Caco-2 (cell line): ENCODE measurements at regions not wholly inside any gene's neighbourhood (a gene's known extent, or its start where the extent isn't known, plus 50 kb on each side); places are given as distances from the start of the nearest gene placed in this dataset.
"Not testable (repeated sequence)": the region's sequence is repeated elsewhere in the genome, so short reads cannot be mapped to it uniquely, and the experiment has no call there.

ENCODE experiments used
- BruUV-seq: library from RNA; stranded (reverse); fragments of 400-500 nt; replicated peaks from 2 replicates; lab custom pipeline; 2021; lab: Mats Ljungman, UMichigan
- CTCF ChIA-PET: fragments of 300-600 bp; sonication (Branson Sonifier 250); formaldehyde crosslinking; loops from one replicate; lab custom pipeline; 2022; ENCODE audit warnings: antibody characterized with exemption; lab: Charles Lee
- POLR2A ChIA-PET: fragments of 300-600 bp; sonication (Branson Sonifier 250); formaldehyde crosslinking; loops from one replicate; lab custom pipeline; 2022; ENCODE audit warnings: antibody characterized with exemption; lab: Charles Lee
- DNase-seq, 2 experiments: peaks; one replicate each; pipeline versions ENCODE4 v3.0.0 to v3.0.0-alpha.2; 2020 to 2022
- H3K27me3 ChIP-seq: replicated peaks from 2 replicates; pipeline ENCODE4 v1.6.0; 2011; ENCODE audit warnings: low read length; ENCODE audit not compliant: control insufficient read depth, insufficient read depth
- H3K36me3 ChIP-seq: 2 replicates; pipeline ENCODE4 v1.5.1; 2011; ENCODE audit warnings: low read length; ENCODE audit not compliant: control insufficient read depth, insufficient read depth
- H3K4me1 ChIP-seq: fragments of 250-450 bp; sonication (Bioruptor Pico); 2 replicates; pipeline ENCODE4 v1.5.1; 2020; ENCODE audit warnings: mild to moderate bottlenecking
- H3K4me3 ChIP-seq: 2 replicates; pipeline ENCODE4 v1.5.1; 2011; ENCODE audit warnings: low read depth, mild to moderate bottlenecking, control low read depth, low read length
- H3K9me3 ChIP-seq: fragments of 250-450 bp; sonication (Bioruptor Pico); 2 replicates; pipeline ENCODE4 v1.5.1; 2020; ENCODE audit warnings: mild to moderate bottlenecking, moderate library complexity
- H3K27ac Mint-ChIP-seq: one replicate; pipeline ENCODE4 v1.8.0; 2022; ENCODE audit warnings: mixed read lengths; ENCODE audit not compliant: unreplicated experiment
- H3K27me3 Mint-ChIP-seq: one replicate; pipeline ENCODE4 v1.8.0; 2022; ENCODE audit warnings: mixed read lengths; ENCODE audit not compliant: insufficient read depth, unreplicated experiment
- H3K36me3 Mint-ChIP-seq: one replicate; pipeline ENCODE4 v1.8.0; 2022; ENCODE audit warnings: mild to moderate bottlenecking, mixed read lengths; ENCODE audit not compliant: insufficient read depth, unreplicated experiment
- H3K4me1 Mint-ChIP-seq: one replicate; pipeline ENCODE4 v1.8.0; 2022; ENCODE audit warnings: low read depth, mixed read lengths; ENCODE audit not compliant: unreplicated experiment
- H3K4me3 Mint-ChIP-seq: one replicate; pipeline ENCODE4 v1.8.0; 2022; ENCODE audit warnings: mild to moderate bottlenecking, moderate library complexity, mixed read lengths; ENCODE audit not compliant: unreplicated experiment
- H3K9me3 Mint-ChIP-seq: one replicate; pipeline ENCODE4 v1.8.0; 2022; ENCODE audit warnings: mixed read lengths; ENCODE audit not compliant: unreplicated experiment
- CTCF ChIP-seq, 2 experiments: fragments of 200-600 bp in 1 of 2; IDR thresholded peaks; 1 replicate in 1 of 2; 2 replicates in 1 of 2; pipeline versions ENCODE4 v1.5.1 to v1.8.0; 2011 to 2022; ENCODE audit warnings: antibody characterized with exemption in 1 of 2, control low read depth in 1 of 2, inconsistent platforms in 1 of 2, low read depth in 1 of 2, low read length in 1 of 2, mild to moderate bottlenecking in 1 of 2, moderate library complexity in 1 of 2; ENCODE audit not compliant: insufficient read depth in 1 of 2, severe bottlenecking in 1 of 2, unreplicated experiment in 1 of 2
- intact Hi-C: fragments of 100-400 bp; cut with micrococcal nuclease; formaldehyde crosslinking; loops from one replicate; pipeline ENCODE4 v1.10.0; 2022; ENCODE audit not compliant: unreplicated experiment

GRCh38 chr13:57897225-57897624 lies 265.7 kb downstream of the PCDH17 start:
- TF ChIP-seq CTCF (IDR thresholded peaks at IDR 0.05; ENCODE audit: insufficient read depth in 1 of 2, low read depth in 1 of 2, low read length in 1 of 2, severe bottlenecking in 1 of 2, unreplicated experiment in 1 of 2) = no peak
- Mint-ChIP-seq H3K4me3 (no peak overlapping the region), H3K36me3 (no peaks in the 10 kb centered on the region), H3K9me3 (no peaks in the 10 kb centered on the region), H3K27ac (no peak overlapping the region), H3K27me3 (no peaks in the 10 kb centered on the region), H3K4me1 (no peaks in the 10 kb centered on the region)
- BruUV-seq = no TSS peak
- ChIA-PET CTCF (no interaction called here), POLR2A (no interaction called here)
- Histone ChIP-seq H3K4me3 (no peak overlapping the region), H3K4me1 (no peaks in the 10 kb centered on the region), H3K27me3 (no peaks in the 10 kb centered on the region), H3K9me3 (no peaks in the 10 kb centered on the region), H3K36me3 (no peaks in the 10 kb centered on the region)
- no peak for DNase-seq
- intact Hi-C loops = no loop called here

- POLR2A ChIA-PET = no interaction called here
- BruUV-seq = no TSS peak
- Mint-ChIP-seq H3K4me3 (no peak overlapping the region), H3K27me3 (no peaks in the 10 kb centered on the region), H3K36me3 (no peaks in the 10 kb centered on the region), H3K4me1 (no peaks in the 10 kb centered on the region), H3K9me3 (no peaks in the 10 kb centered on the region), H3K27ac (no peak overlapping the region)
- H3K4me3 ChIP-seq = no peak overlapping the region
- intact Hi-C loops = no loop called here
- no peak for TF ChIP-seq CTCF (IDR thresholded peaks at IDR 0.05; ENCODE audit: insufficient read depth in 1 of 2, low read depth in 1 of 2, low read length in 1 of 2, severe bottlenecking in 1 of 2, unreplicated experiment in 1 of 2)
- H3K4me1 ChIP-seq = no peaks in the 10 kb centered on the region
- CTCF ChIA-PET = no interaction called here
- DNase-seq = no peak
- H3K9me3 ChIP-seq = no peaks in the 10 kb centered on the region
- H3K36me3 ChIP-seq = no peaks in the 10 kb centered on the region
- no peaks in the 10 kb centered on the region for H3K27me3 ChIP-seq
These were observed 267.6 kb downstream of the PCDH17 start for GRCh38 chr13:57899096-57899495.

GRCh38 chr13:57909833-57910232 lies 278.3 kb downstream of the PCDH17 start:
- H3K27ac Mint-ChIP-seq, CTCF ChIA-PET, H3K9me3 ChIP-seq, H3K4me1 ChIP-seq, H3K27me3 Mint-ChIP-seq, H3K36me3 Mint-ChIP-seq, H3K4me3 ChIP-seq, intact Hi-C loops, H3K36me3 ChIP-seq, BruUV-seq, DNase-seq, POLR2A ChIA-PET, H3K27me3 ChIP-seq, H3K4me1 Mint-ChIP-seq, H3K4me3 Mint-ChIP-seq: not testable (repeated sequence)
- H3K9me3 Mint-ChIP-seq = peaks cover 23% of the 10 kb centered on the region

- no peaks in the 10 kb centered on the region for H3K9me3 Mint-ChIP-seq
- DNase-seq = no peak
- Histone ChIP-seq H3K9me3 (no peaks in the 10 kb centered on the region), H3K4me3 (no peak overlapping the region), H3K4me1 (no peaks in the 10 kb centered on the region), H3K27me3 (no peaks in the 10 kb centered on the region), H3K36me3 (no peaks in the 10 kb centered on the region)
- no peak for TF ChIP-seq CTCF (IDR thresholded peaks at IDR 0.05; ENCODE audit: insufficient read depth in 1 of 2, low read depth in 1 of 2, low read length in 1 of 2, severe bottlenecking in 1 of 2, unreplicated experiment in 1 of 2)
- no peaks in the 10 kb centered on the region for H3K4me1 Mint-ChIP-seq
- intact Hi-C loops = no loop called here
- BruUV-seq = no TSS peak
- H3K27ac Mint-ChIP-seq = no peak overlapping the region
- H3K4me3 Mint-ChIP-seq = no peak overlapping the region
- ChIA-PET CTCF (no interaction called here), POLR2A (no interaction called here)
- no peaks in the 10 kb centered on the region for H3K36me3 Mint-ChIP-seq
- no peaks in the 10 kb centered on the region for H3K27me3 Mint-ChIP-seq
These were observed 286.5 kb downstream of the PCDH17 start for GRCh38 chr13:57918086-57918485.
